ENCODE measurements at regions not wholly inside any gene's neighbourhood (a gene's known extent, or its start where the extent isn't known, plus 50 kb on each side); places are given as distances from the start of the nearest gene placed in this dataset.

GRCh38 chr5:85030316-85031084, 645.8 kb upstream of the EDIL3 start:
- TF ChIP-seq EZH2 (IDR thresholded peaks at IDR 0.05; ENCODE audit: borderline replicate concordance, insufficient read depth, low read length, poor library complexity, severe bottlenecking) (no peak), POLR2AphosphoS5 (IDR thresholded peaks at IDR 0.05) (no peak), REST (IDR thresholded peaks at IDR 0.05; ENCODE audit: borderline replicate concordance) (no peak), MXI1 (conservative IDR thresholded peaks at IDR 0.05; ENCODE audit: poor library complexity, severe bottlenecking) (no peak), CTCF (IDR thresholded peaks at IDR 0.05; ENCODE audit: poor library complexity, severe bottlenecking) (no peak), TAF1 (IDR thresholded peaks at IDR 0.05; ENCODE audit: low read depth) (no peak), RAD21 (conservative IDR thresholded peaks at IDR 0.05) (no peak), SMC3 (conservative IDR thresholded peaks at IDR 0.05; ENCODE audit: poor library complexity) (no peak), EP300 (conservative IDR thresholded peaks at IDR 0.05; ENCODE audit: poor library complexity, severe bottlenecking) (no peak)
- Histone ChIP-seq H3K36me3 (ENCODE audit: insufficient read depth, low read length) (no peaks in the 10 kb centered on the region), H2AFZ (ENCODE audit: low read depth, low read length) (no peak overlapping the region), H3K9me3 (ENCODE audit: low read length) (no peaks in the 10 kb centered on the region), H3K4me2 (ENCODE audit: low read length) (no peak overlapping the region), H3K27ac (ENCODE audit: low read length) (no peak overlapping the region), H3K79me2 (replicated peaks; ENCODE audit: insufficient read depth, low read length) (no peaks in the 10 kb centered on the region), H3K27me3 (ENCODE audit: insufficient read depth, low read depth, low read length) (no peaks in the 10 kb centered on the region), H3K9me2 (ENCODE audit: insufficient read depth, low read length) (no peaks in the 10 kb centered on the region), H3K9ac (ENCODE audit: low read length) (no peak overlapping the region), H3F3A (ENCODE audit: insufficient read depth, low read length, poor library complexity, severe bottlenecking) (no peaks in the 10 kb centered on the region), H3K4me3 (ENCODE audit: low read length) (no peak overlapping the region), H4K20me1 (ENCODE audit: insufficient read depth) (no peaks in the 10 kb centered on the region)

- Histone ChIP-seq H3K9me3 (ENCODE audit: low read length) (no peaks in the 10 kb centered on the region), H3K27ac (ENCODE audit: low read length) (no peak overlapping the region), H3F3A (ENCODE audit: insufficient read depth, low read length, poor library complexity, severe bottlenecking) (no peaks in the 10 kb centered on the region), H3K9me2 (ENCODE audit: insufficient read depth, low read length) (no peaks in the 10 kb centered on the region), H3K36me3 (ENCODE audit: insufficient read depth, low read length) (no peaks in the 10 kb centered on the region), H3K27me3 (ENCODE audit: insufficient read depth, low read depth, low read length) (no peaks in the 10 kb centered on the region), H3K79me2 (replicated peaks; ENCODE audit: insufficient read depth, low read length) (no peaks in the 10 kb centered on the region), H3K9ac (ENCODE audit: low read length) (no peak overlapping the region), H3K4me3 (ENCODE audit: low read length) (no peak overlapping the region), H3K4me2 (ENCODE audit: low read length) (no peak overlapping the region), H4K20me1 (ENCODE audit: insufficient read depth) (no peaks in the 10 kb centered on the region), H2AFZ (ENCODE audit: low read depth, low read length) (no peak overlapping the region)
- TF ChIP-seq REST (IDR thresholded peaks at IDR 0.05; ENCODE audit: borderline replicate concordance) (no peak), SMC3 (conservative IDR thresholded peaks at IDR 0.05; ENCODE audit: poor library complexity) (peak; percentile 39), RAD21 (conservative IDR thresholded peaks at IDR 0.05) (peak; percentile 48)
These were observed 664.3 kb upstream of the EDIL3 start for GRCh38 chr5:85049020-85049419.

Data from neural cell (in vitro differentiated cells).